Stomach (tissue), 4 donors: ENCODE measurements at regions not wholly inside any gene's neighbourhood (a gene's known extent, or its start where the extent isn't known, plus 50 kb on each side); places are given as distances from the start of the nearest gene placed in this dataset.

Source experiments
- EP300 ChIP-seq: sonication (generic); formaldehyde crosslinking; IDR thresholded peaks from one replicate; pipeline ENCODE4 v1.6.1; 2017; ENCODE audit warnings: antibody characterized with exemption
- TF ChIP-seq, protein P1 (sequence below), 7 experiments: fragments of 450-650 bp in 4 of 7; fragments of 200-600 bp in 3 of 7; sonication (generic) in 3 of 7; IDR thresholded peaks; one replicate each; pipeline ENCODE4 v1.5.1; 2016 to 2019; ENCODE audit warnings: antibody characterized with exemption in 7 of 7, control low read depth in 2 of 7, mild to moderate bottlenecking in 1 of 7

DNA sequence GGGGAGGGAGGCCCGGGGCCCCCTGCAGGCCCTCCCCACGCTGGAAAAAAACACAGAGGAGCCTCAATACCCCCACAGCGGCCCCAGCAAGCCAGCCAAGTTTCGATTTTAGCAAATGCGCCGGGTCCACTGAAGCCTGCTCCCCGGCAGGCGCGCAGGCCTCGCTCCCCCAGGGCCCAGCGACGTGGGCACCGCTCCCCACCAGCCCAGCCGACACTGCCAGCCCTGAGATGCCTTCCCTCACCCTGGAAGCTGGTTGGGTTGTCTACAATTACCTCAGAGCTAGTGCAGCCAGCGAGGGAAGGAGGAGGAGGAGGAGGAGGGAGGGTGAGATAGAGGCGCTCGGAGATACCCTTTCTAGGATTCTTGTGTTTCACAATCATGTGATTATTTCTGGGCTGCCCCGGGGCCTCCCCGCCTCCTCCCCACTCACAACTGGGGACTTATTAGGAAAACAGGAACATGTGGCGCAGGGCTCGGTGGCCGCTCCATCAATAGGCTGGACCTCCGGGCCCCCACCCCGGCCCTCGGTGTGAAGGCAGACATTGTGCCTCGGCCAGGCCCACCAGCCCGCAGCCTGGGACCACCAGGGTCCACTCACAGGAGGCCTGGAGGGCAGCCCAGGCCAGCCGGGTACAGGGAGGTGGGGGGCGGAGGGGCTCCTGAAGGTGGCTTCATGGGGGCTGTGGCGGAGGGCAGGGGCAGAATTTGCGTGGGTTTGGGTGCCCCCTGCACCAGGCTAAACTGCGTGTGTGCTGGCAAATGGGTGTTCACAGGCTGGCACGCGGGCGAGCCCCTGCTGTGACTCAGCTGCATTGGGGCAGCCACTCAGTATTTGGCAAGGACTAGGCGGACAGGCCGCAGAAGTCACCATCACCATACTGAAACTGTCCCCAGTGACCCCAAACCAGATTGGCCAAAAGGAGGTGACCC is 109.9 kb downstream of the NCOR2 start:
- TF ChIP-seq, protein P1, sequence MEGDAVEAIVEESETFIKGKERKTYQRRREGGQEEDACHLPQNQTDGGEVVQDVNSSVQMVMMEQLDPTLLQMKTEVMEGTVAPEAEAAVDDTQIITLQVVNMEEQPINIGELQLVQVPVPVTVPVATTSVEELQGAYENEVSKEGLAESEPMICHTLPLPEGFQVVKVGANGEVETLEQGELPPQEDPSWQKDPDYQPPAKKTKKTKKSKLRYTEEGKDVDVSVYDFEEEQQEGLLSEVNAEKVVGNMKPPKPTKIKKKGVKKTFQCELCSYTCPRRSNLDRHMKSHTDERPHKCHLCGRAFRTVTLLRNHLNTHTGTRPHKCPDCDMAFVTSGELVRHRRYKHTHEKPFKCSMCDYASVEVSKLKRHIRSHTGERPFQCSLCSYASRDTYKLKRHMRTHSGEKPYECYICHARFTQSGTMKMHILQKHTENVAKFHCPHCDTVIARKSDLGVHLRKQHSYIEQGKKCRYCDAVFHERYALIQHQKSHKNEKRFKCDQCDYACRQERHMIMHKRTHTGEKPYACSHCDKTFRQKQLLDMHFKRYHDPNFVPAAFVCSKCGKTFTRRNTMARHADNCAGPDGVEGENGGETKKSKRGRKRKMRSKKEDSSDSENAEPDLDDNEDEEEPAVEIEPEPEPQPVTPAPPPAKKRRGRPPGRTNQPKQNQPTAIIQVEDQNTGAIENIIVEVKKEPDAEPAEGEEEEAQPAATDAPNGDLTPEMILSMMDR (IDR thresholded peaks at IDR 0.05), result no peak
- no peak for TF ChIP-seq EP300
